Activated naive CD8-positive, alpha-beta T cell (primary cell): ENCODE measurements at regions not wholly inside any gene's neighbourhood (a gene's known extent, or its start where the extent isn't known, plus 50 kb on each side); places are given as distances from the start of the nearest gene placed in this dataset.

Source experiments
- H3K27ac Mint-ChIP-seq: one replicate; pipeline ENCODE4 v1.8.0; 2021; ENCODE audit warnings: mixed read lengths
- H3K27me3 Mint-ChIP-seq: one replicate; pipeline ENCODE4 v1.8.0; 2021; ENCODE audit warnings: mixed read lengths
- H3K36me3 Mint-ChIP-seq: one replicate; pipeline ENCODE4 v1.8.0; 2021; ENCODE audit warnings: mixed read lengths
- H3K4me1 Mint-ChIP-seq: one replicate; pipeline ENCODE4 v1.8.0; 2021; ENCODE audit warnings: low read depth, mixed read lengths
- H3K4me3 Mint-ChIP-seq: one replicate; pipeline ENCODE4 v1.8.0; 2021; ENCODE audit warnings: mild to moderate bottlenecking, mixed read lengths
- H3K9me3 Mint-ChIP-seq: one replicate; pipeline ENCODE4 v1.8.0; 2021; ENCODE audit warnings: low read depth, mixed read lengths

- H3K4me1 Mint-ChIP-seq = no peaks in the 10 kb centered on the region
- H3K27me3 Mint-ChIP-seq = no peaks in the 10 kb centered on the region
- no peak overlapping the region for H3K27ac Mint-ChIP-seq
- no peaks in the 10 kb centered on the region for H3K9me3 Mint-ChIP-seq
- peaks cover 3% of the 10 kb centered on the region for H3K36me3 Mint-ChIP-seq
- H3K4me3 Mint-ChIP-seq = no peak overlapping the region
Observed at GRCh38 chr7:36802459-36803135, 78.3 kb upstream of the AOAH start.

DNA sequence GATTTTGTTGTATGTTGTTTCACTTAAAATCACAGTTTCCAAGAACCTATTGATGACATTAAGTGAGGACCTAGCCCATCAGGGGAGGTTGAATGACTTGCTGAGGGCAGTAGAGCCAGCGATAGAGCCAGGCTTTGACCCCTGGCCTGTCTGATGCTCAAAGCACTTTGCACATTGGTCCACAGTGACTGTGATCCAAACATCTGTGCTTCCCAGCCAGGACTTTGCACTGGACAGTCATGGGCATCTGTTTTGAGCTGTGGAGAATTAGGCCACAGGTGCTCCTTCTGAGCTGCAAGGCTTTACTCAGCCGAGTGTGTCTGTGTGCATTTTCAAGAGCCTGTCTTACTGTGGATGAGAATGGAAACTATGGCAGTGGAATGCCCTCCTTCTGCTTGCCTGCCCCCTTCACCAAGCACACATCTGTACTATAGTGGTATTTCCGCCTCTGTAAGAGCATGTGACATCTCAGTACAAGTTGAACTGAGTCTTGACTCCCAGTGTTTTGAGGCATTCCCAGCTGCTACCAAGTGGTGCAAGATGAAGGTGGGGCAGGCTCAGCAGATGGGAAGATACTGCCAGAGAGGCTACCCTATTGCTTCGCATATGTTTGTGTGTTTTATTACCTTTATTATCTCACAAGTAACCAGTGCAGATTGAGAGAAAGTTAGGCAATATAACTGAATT is 72.7 kb upstream of the AOAH start:
- H3K27me3 Mint-ChIP-seq = no peaks in the 10 kb centered on the region
- H3K4me1 Mint-ChIP-seq = peaks cover 25% of the 10 kb centered on the region
- no peak overlapping the region for H3K4me3 Mint-ChIP-seq
- no peak overlapping the region for H3K27ac Mint-ChIP-seq
- H3K9me3 Mint-ChIP-seq = no peaks in the 10 kb centered on the region
- H3K36me3 Mint-ChIP-seq = peaks cover 3% of the 10 kb centered on the region

GRCh38 chr7:36795451-36796021 is 71.2 kb upstream of the AOAH start:
- peaks cover 31% of the 10 kb centered on the region for H3K4me1 Mint-ChIP-seq
- no peaks in the 10 kb centered on the region for H3K9me3 Mint-ChIP-seq
- peak overlapping the region; percentile 28 for H3K27ac Mint-ChIP-seq
- peaks cover 3% of the 10 kb centered on the region for H3K36me3 Mint-ChIP-seq
- H3K27me3 Mint-ChIP-seq = no peaks in the 10 kb centered on the region
- peak overlapping the region; percentile 40 for H3K4me3 Mint-ChIP-seq

- H3K27me3 Mint-ChIP-seq = no peaks in the 10 kb centered on the region
- H3K4me1 Mint-ChIP-seq = peaks cover 40% of the 10 kb centered on the region
- H3K9me3 Mint-ChIP-seq = no peaks in the 10 kb centered on the region
- peaks cover 3% of the 10 kb centered on the region for H3K36me3 Mint-ChIP-seq
- no peak overlapping the region for H3K27ac Mint-ChIP-seq
- H3K4me3 Mint-ChIP-seq = no peak overlapping the region
Observed at GRCh38 chr7:36794689-36795088, 70.4 kb upstream of the AOAH start.

DNA sequence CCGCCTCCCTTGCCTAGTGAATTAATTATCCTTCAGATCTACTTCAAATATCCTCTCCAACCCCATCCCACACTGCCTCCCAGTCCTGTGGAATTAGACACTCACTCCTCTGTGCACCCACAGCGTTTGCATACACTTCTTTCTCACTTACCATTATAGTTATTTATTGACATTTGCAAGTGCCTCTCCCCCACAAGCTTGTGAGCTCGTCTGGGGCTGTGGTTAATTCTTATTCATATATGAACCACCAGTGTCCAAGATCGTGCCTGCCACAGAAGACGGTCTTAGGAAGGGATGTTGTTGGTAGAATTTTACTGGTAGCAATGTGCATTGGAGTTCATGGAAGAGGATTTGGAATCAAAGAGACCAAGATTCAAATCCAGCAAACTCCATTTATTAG is 68.1 kb upstream of the AOAH start:
- H3K27ac Mint-ChIP-seq = no peak overlapping the region
- no peaks in the 10 kb centered on the region for H3K9me3 Mint-ChIP-seq
- H3K36me3 Mint-ChIP-seq = no peaks in the 10 kb centered on the region
- H3K27me3 Mint-ChIP-seq = no peaks in the 10 kb centered on the region
- no peak overlapping the region for H3K4me3 Mint-ChIP-seq
- H3K4me1 Mint-ChIP-seq = peaks cover 61% of the 10 kb centered on the region

DNA sequence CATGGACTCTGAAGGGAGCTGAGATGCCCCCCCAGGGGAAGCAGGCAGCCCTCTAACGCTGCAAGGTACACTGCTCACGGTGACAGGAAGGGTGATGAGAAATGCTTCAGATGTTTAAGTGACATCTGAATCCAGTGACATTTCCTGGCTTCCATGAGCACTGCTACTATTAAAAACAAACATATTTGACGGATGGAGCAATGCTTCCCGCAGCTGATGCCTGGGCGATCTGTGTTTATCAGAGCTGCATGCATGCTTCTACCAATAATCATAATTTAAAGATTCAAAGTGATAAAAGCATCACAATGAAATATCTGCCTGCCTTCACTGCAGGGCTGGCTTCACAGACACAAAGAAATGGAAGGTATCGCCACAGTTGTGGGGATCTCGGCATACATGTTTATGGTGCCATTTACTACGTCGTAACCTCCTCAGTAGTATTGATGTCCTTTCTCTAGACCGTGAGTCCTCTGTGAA is 66.1 kb upstream of the AOAH start:
- H3K27ac Mint-ChIP-seq = peak overlapping the region; percentile 61
- H3K27me3 Mint-ChIP-seq = no peaks in the 10 kb centered on the region
- H3K9me3 Mint-ChIP-seq = no peaks in the 10 kb centered on the region
- no peaks in the 10 kb centered on the region for H3K36me3 Mint-ChIP-seq
- peaks cover 70% of the 10 kb centered on the region for H3K4me1 Mint-ChIP-seq
- no peak overlapping the region for H3K4me3 Mint-ChIP-seq

DNA sequence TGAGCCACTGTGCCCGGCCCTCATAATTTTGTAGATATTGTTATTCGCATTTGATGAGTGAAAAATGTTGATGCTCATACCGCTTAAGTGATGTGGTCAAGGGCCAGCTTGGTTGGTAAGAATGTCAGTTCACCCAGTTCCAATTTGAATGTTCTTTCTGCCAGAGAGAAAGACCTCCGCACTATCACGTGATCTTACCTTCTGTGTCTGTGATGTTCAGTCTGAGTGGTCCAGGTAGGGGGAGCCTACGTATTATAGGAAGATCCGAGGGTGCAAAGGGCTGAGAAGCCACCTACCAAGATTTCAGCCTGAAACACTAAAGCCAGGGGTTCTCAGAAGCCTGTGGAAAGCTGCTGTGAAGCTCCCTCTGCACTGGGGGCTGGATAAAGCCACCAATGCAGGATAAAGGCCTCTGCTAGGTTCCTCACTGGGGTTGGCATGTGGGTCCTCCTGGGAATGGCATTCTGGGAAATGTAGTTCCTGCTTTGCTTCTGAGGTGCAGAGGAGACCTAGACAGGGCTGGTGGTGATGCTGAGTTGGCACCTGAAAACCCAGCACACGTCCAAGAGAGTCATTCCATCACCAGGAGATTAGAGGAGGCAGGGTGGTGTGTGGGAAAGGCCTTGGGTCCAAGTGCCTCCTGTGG is 64.7 kb upstream of the AOAH start:
- no peaks in the 10 kb centered on the region for H3K36me3 Mint-ChIP-seq
- H3K4me3 Mint-ChIP-seq = peak overlapping the region; percentile 49
- peaks cover 69% of the 10 kb centered on the region for H3K4me1 Mint-ChIP-seq
- H3K27ac Mint-ChIP-seq = peak overlapping the region; percentile 52
- no peaks in the 10 kb centered on the region for H3K27me3 Mint-ChIP-seq
- no peaks in the 10 kb centered on the region for H3K9me3 Mint-ChIP-seq

DNA sequence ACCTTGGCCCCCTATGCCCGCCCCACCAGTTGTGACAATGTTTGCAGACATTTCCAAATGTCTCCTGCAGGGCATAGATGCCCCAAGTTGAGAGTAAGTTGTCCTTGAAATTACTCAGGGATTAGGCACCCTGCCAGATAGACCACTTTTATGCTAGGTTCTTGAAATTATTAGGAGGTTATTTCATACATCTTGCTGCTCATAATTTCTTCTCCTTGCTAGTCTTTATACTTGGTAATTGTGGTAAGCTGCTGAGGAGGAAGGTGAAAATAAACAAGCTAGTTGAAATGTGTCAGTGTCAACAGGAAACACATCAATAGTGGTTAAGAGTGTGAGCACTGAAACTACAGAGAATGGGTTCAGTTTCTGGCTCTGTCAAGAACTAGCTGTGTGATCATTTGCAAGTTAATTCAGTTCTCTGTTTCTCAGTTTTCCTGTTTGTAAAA is 63.7 kb upstream of the AOAH start:
- Mint-ChIP-seq H3K4me1 (peaks cover 73% of the 10 kb centered on the region), H3K27me3 (no peaks in the 10 kb centered on the region), H3K36me3 (no peaks in the 10 kb centered on the region), H3K27ac (peak overlapping the region; percentile 52), H3K4me3 (peak overlapping the region; percentile 49), H3K9me3 (no peaks in the 10 kb centered on the region)

DNA sequence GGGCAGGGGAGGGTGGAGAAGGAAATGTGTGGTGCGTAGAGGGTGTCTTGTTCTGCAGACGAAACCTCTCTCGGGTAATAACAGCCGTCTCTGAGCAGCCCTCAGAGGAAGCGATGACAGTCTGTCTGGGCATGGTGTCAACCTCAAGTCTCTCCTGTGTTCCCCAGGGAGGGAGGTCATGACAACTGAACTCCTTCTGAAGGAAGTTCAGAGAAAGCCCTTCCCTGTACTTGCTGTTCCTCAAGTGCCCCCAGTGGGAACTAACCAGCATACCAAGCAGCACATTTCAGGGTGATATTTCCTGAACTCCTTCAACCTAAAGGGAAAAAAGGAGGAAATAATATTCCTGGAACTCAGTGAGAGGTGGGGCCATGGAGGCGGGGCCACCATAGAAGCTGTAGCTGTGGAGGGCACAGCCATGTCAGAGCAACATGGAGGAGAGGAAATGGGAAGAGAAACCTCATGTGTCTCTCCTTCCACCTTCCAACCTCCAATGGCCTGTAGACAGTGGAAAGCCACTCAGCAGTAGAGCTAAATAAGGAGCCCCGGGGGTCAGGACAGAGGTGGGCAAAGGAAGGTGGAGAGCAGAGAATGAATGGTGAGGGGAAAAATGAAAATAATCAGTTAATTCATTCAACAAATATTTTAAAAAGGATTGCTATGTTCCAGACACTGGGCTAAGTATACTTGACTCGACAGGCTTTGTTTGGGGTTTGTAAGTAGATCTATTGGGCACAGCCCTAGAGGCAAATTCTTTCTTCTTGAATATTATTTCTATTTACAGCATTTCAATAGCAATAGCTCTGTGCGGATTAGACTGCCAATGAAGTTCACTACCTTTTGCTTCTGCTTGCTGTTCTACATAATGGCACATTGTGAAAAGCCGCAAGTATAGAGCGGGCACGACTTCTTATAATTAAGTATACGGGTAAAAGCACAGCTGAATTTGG is 61.0 kb upstream of the AOAH start:
- H3K27me3 Mint-ChIP-seq = no peaks in the 10 kb centered on the region
- H3K4me1 Mint-ChIP-seq = peaks cover 83% of the 10 kb centered on the region
- H3K36me3 Mint-ChIP-seq = no peaks in the 10 kb centered on the region
- peak overlapping the region; percentile 88 for H3K27ac Mint-ChIP-seq
- H3K9me3 Mint-ChIP-seq = no peaks in the 10 kb centered on the region
- H3K4me3 Mint-ChIP-seq = peak overlapping the region; percentile 63

DNA sequence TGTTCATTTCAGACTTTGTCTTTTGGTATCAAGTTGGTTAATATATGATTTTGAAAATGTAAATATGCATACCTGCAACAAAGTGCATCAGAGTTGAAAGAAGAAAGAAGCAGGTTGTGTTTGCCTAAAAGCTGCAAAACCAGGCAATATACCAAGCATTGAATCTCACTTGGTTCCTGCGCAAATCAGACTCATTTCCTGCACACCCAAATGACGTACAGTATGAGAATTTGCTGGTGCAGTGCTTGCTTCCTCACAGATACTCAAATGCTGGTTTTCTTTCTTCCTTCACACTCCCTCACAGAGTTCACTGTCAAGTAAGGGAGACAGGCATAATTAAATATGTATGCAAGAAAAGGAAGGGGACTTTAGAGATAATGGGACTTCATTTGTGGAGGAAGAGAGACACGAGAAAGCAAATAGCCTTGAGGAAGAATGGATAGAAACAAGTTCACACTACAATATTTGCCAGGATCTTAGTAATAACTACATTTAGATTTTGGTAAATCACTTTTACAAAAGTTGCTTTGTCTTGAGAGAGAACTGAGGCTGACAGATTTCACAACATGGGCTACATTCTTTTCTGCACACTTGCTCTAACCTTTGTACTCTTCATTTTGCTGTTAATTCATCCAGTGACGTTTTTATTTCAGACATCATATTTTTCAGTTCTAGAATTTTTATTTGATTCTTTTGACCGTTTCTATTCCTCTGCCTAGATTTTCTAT is 56.9 kb upstream of the AOAH start:
- H3K4me3 Mint-ChIP-seq = peak overlapping the region; percentile 46
- no peaks in the 10 kb centered on the region for H3K27me3 Mint-ChIP-seq
- H3K27ac Mint-ChIP-seq = peak overlapping the region; percentile 69
- H3K36me3 Mint-ChIP-seq = peaks cover 2% of the 10 kb centered on the region
- H3K4me1 Mint-ChIP-seq = peaks cover 86% of the 10 kb centered on the region
- no peaks in the 10 kb centered on the region for H3K9me3 Mint-ChIP-seq

GRCh38 chr7:36777855-36778254 is 53.6 kb upstream of the AOAH start:
- Mint-ChIP-seq H3K4me3 (peak overlapping the region; percentile 46), H3K9me3 (no peaks in the 10 kb centered on the region), H3K36me3 (peaks cover 2% of the 10 kb centered on the region), H3K27me3 (no peaks in the 10 kb centered on the region), H3K27ac (peak overlapping the region; percentile 37), H3K4me1 (peaks cover 91% of the 10 kb centered on the region)

DNA sequence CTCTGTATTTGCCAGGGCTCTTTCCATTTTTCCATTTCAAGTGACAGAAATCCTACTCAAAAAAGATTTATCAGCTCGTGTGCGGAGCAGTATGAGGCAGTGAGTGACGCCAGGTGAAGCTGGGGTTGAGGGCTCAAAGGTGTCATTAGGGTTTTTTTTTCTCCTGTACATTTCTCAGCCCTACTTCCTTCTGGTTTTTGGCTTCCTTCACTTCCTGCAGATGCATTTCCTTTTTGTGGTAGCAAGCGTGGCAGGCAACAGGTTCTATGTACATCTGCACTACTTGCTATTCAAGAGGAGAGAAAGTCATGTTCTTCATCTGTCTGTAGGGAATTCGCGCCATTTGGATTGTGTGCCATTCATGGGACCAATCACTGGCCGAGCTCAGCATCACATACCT is 52.8 kb upstream of the AOAH start:
- H3K27ac Mint-ChIP-seq = peak overlapping the region; percentile 83
- no peaks in the 10 kb centered on the region for H3K9me3 Mint-ChIP-seq
- peaks cover 85% of the 10 kb centered on the region for H3K4me1 Mint-ChIP-seq
- H3K4me3 Mint-ChIP-seq = peak overlapping the region; percentile 76
- H3K27me3 Mint-ChIP-seq = no peaks in the 10 kb centered on the region
- H3K36me3 Mint-ChIP-seq = peaks cover 2% of the 10 kb centered on the region

DNA sequence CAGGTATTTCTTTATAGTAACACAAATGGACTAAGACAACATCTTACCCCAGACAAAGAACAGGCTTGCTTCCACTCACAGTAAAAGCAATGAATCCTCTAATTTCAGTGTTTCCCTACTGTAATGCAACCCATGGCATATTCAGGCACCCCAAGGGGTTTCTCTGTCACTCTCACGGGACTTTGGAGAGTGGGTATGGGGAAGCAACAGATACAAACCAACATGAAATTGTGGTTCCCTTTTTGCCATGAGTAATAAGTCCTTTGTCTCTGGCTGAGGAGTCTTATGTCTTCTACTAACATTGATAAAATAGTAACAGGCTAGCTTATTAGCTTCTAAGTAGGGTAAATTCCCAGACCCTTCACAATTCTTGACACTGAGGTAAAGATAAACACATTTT is 51.4 kb upstream of the AOAH start:
- peaks cover 71% of the 10 kb centered on the region for H3K4me1 Mint-ChIP-seq
- no peaks in the 10 kb centered on the region for H3K9me3 Mint-ChIP-seq
- no peaks in the 10 kb centered on the region for H3K27me3 Mint-ChIP-seq
- H3K4me3 Mint-ChIP-seq = no peak overlapping the region
- H3K36me3 Mint-ChIP-seq = peaks cover 2% of the 10 kb centered on the region
- peak overlapping the region; percentile 83 for H3K27ac Mint-ChIP-seq
